ENCODE measurements at regions not wholly inside any gene's neighbourhood (a gene's known extent, or its start where the extent isn't known, plus 50 kb on each side); places are given as distances from the start of the nearest gene placed in this dataset.

GRCh38 chr1:87568911-87569310 lies 240.2 kb downstream of the LMO4 start:
- CTCF ChIA-PET: no interaction called here
- no peak for TF ChIP-seq ZNF416 (CRISPR knock-in tag; IDR thresholded peaks at IDR 0.05)
- TF ChIP-seq JUN (CRISPR knock-in tag; IDR thresholded peaks at IDR 0.05): no peak
- POLR2A ChIA-PET: no interaction called here
- Mint-ChIP-seq H3K27ac (no peak overlapping the region), H3K9me3 (no peaks in the 10 kb centered on the region), H3K4me1 (no peaks in the 10 kb centered on the region), H3K4me3 (no peak overlapping the region), H3K27me3 (ENCODE audit: low read depth) (no peaks in the 10 kb centered on the region), H3K36me3 (no peaks in the 10 kb centered on the region)
- DNase-seq (ENCODE audit: low spot score) (no peak), ATAC-seq (no peak)

GRCh38 chr1:87572008-87572407 lies 243.3 kb downstream of the LMO4 start:
- Mint-ChIP-seq H3K27me3 (ENCODE audit: low read depth) (no peaks in the 10 kb centered on the region), H3K4me3 (no peak overlapping the region), H3K9me3 (no peaks in the 10 kb centered on the region), H3K36me3 (no peaks in the 10 kb centered on the region), H3K4me1 (no peaks in the 10 kb centered on the region), H3K27ac (no peak overlapping the region)
- ATAC-seq (no peak), DNase-seq (ENCODE audit: low spot score) (no peak)
- ChIA-PET CTCF (no interaction called here), POLR2A (no interaction called here)
- TF ChIP-seq SP1 (CRISPR knock-in tag; conservative IDR thresholded peaks at IDR 0.05): no peak
- TF ChIP-seq, protein P1, sequence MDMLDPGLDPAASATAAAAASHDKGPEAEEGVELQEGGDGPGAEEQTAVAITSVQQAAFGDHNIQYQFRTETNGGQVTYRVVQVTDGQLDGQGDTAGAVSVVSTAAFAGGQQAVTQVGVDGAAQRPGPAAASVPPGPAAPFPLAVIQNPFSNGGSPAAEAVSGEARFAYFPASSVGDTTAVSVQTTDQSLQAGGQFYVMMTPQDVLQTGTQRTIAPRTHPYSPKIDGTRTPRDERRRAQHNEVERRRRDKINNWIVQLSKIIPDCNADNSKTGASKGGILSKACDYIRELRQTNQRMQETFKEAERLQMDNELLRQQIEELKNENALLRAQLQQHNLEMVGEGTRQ (CRISPR knock-in tag; IDR thresholded peaks at IDR 0.05): peak; percentile 52; the same call in 1 of the 2 replicates

DNA sequence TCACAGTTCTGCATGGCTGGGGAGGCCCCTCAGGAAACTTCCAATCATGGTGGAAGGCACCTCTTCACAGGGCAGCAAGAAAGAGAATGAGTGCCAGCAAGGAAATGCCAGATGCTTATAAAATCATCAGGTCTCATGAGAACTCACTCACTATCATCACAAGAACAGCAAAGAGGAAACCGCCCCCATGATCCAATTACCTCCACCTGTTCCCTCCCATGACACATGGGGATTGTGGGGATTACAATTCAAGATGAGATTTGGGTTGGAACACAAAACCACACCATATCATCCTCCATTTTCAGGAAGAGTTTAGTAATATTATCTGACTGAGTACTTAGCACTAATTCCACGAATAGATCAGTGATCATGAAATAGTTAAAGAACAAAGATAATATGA lies 244.2 kb downstream of the LMO4 start:
- ATAC-seq (no peak), DNase-seq (ENCODE audit: low spot score) (no peak)
- ChIA-PET POLR2A (no interaction called here), CTCF (no interaction called here)
- Mint-ChIP-seq H3K27ac (no peak overlapping the region), H3K27me3 (ENCODE audit: low read depth) (no peaks in the 10 kb centered on the region), H3K4me1 (no peaks in the 10 kb centered on the region), H3K4me3 (no peak overlapping the region), H3K36me3 (no peaks in the 10 kb centered on the region), H3K9me3 (no peaks in the 10 kb centered on the region)
- TF ChIP-seq GRHL2 (CRISPR knock-in tag; IDR thresholded peaks at IDR 0.05; ENCODE audit: insufficient replicate concordance, severe bottlenecking): no peak

GRCh38 chr1:87575528-87575927 lies 246.8 kb downstream of the LMO4 start:
- no peak for ATAC-seq

More at GRCh38 chr1:87575528-87575927, 246.8 kb downstream of the LMO4 start:
- TF ChIP-seq FOXP1 (CRISPR knock-in tag; IDR thresholded peaks at IDR 0.05; ENCODE audit: borderline replicate concordance): no peak
- no peak for TF ChIP-seq ZBTB21 (CRISPR knock-in tag; IDR thresholded peaks at IDR 0.05; ENCODE audit: borderline replicate concordance)
- no peak for TF ChIP-seq NR3C1 (CRISPR knock-in tag; conservative IDR thresholded peaks at IDR 0.05; ENCODE audit: low read depth)
- no peak for TF ChIP-seq FOXK1 (CRISPR knock-in tag; IDR thresholded peaks at IDR 0.05)
- TF ChIP-seq MAX (CRISPR knock-in tag; IDR thresholded peaks at IDR 0.05): no peak
- TF ChIP-seq SOX15 (CRISPR knock-in tag; IDR thresholded peaks at IDR 0.05): no peak
- TF ChIP-seq OVOL2 (CRISPR knock-in tag; IDR thresholded peaks at IDR 0.05; ENCODE audit: borderline replicate concordance): no peak
- TF ChIP-seq AFF4 (CRISPR knock-in tag; IDR thresholded peaks at IDR 0.05; ENCODE audit: borderline replicate concordance): no peak
- TF ChIP-seq FOXJ3 (CRISPR knock-in tag; IDR thresholded peaks at IDR 0.05; ENCODE audit: borderline replicate concordance): no peak
- no peak for TF ChIP-seq ZNF317 (CRISPR knock-in tag; IDR thresholded peaks at IDR 0.05; ENCODE audit: borderline replicate concordance, low read depth)
- Mint-ChIP-seq H3K4me1 (no peaks in the 10 kb centered on the region), H3K27me3 (ENCODE audit: low read depth) (no peaks in the 10 kb centered on the region), H3K9me3 (no peaks in the 10 kb centered on the region), H3K27ac (no peak overlapping the region), H3K4me3 (no peak overlapping the region), H3K36me3 (no peaks in the 10 kb centered on the region)
- no peak for DNase-seq (ENCODE audit: low spot score)
- ChIA-PET CTCF (no interaction called here), POLR2A (no interaction called here)
